Ishikawa (cell line): ENCODE measurements at regions not wholly inside any gene's neighbourhood (a gene's known extent, or its start where the extent isn't known, plus 50 kb on each side); places are given as distances from the start of the nearest gene placed in this dataset.

Experiments used
- EGR1 ChIP-seq: IDR thresholded peaks from 2 replicates; pipeline ENCODE4 v1.6.1; 2012
- EP300 ChIP-seq: IDR thresholded peaks from 2 replicates; pipeline ENCODE4 v1.6.1; 2012; ENCODE audit warnings: borderline replicate concordance
- TCF12 ChIP-seq: IDR thresholded peaks from 2 replicates; pipeline ENCODE4 v1.6.1; 2012; ENCODE audit warnings: low read depth
- TEAD4 ChIP-seq: IDR thresholded peaks from 2 replicates; pipeline ENCODE4 v1.6.1; 2012
- TF ChIP-seq, protein P1 (sequence below): IDR thresholded peaks from 2 replicates; pipeline ENCODE4 v1.6.1; 2012
- TF ChIP-seq, protein P2 (sequence below): IDR thresholded peaks from 2 replicates; pipeline ENCODE4 v1.6.1; 2012; ENCODE audit warnings: low read depth, mild to moderate bottlenecking

DNA sequence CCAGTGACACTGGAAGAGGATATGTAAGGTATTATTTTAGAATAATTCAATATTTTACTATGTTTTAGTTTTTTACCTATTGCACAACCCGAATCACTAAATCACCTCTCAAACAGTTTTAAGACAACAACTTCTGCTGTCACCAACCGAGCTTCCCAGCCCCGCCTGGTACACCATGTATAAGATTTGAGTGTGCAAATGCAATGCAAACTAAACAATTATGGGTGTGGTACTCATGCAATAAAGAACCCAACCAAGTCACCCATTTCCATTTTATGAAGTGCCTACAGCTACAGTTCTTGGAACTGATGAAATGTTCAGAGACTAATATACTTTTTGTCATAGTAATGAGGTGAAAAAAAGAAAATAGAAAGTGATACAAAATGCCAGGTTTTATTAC lies 256.2 kb downstream of the TAFA4 start:
- no peak for TF ChIP-seq EGR1
- TF ChIP-seq, protein P1, sequence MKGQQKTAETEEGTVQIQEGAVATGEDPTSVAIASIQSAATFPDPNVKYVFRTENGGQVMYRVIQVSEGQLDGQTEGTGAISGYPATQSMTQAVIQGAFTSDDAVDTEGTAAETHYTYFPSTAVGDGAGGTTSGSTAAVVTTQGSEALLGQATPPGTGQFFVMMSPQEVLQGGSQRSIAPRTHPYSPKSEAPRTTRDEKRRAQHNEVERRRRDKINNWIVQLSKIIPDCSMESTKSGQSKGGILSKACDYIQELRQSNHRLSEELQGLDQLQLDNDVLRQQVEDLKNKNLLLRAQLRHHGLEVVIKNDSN = no peak
- no peak for TF ChIP-seq TEAD4
- TF ChIP-seq, protein P2, sequence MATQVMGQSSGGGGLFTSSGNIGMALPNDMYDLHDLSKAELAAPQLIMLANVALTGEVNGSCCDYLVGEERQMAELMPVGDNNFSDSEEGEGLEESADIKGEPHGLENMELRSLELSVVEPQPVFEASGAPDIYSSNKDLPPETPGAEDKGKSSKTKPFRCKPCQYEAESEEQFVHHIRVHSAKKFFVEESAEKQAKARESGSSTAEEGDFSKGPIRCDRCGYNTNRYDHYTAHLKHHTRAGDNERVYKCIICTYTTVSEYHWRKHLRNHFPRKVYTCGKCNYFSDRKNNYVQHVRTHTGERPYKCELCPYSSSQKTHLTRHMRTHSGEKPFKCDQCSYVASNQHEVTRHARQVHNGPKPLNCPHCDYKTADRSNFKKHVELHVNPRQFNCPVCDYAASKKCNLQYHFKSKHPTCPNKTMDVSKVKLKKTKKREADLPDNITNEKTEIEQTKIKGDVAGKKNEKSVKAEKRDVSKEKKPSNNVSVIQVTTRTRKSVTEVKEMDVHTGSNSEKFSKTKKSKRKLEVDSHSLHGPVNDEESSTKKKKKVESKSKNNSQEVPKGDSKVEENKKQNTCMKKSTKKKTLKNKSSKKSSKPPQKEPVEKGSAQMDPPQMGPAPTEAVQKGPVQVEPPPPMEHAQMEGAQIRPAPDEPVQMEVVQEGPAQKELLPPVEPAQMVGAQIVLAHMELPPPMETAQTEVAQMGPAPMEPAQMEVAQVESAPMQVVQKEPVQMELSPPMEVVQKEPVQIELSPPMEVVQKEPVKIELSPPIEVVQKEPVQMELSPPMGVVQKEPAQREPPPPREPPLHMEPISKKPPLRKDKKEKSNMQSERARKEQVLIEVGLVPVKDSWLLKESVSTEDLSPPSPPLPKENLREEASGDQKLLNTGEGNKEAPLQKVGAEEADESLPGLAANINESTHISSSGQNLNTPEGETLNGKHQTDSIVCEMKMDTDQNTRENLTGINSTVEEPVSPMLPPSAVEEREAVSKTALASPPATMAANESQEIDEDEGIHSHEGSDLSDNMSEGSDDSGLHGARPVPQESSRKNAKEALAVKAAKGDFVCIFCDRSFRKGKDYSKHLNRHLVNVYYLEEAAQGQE = no peak
- no peak for TF ChIP-seq EP300
- TF ChIP-seq TCF12 = no peak
